Nephron progenitor cell (in vitro differentiated cells): ENCODE measurements at regions not wholly inside any gene's neighbourhood (a gene's known extent, or its start where the extent isn't known, plus 50 kb on each side); places are given as distances from the start of the nearest gene placed in this dataset.
A peak's percentile ranks its signal among the peaks of the same experiment; 100 is the strongest.

Source experiments
- DNase-seq: peaks from one replicate; pipeline ENCODE4 v3.0.0; 2021
- H3K27ac Mint-ChIP-seq: 2 replicates; pipeline ENCODE4 v1.8.0; 2021; ENCODE audit warnings: mild to moderate bottlenecking, moderate library complexity, mixed read lengths
- H3K27me3 Mint-ChIP-seq: 2 replicates; pipeline ENCODE4 v1.8.0; 2021; ENCODE audit warnings: mild to moderate bottlenecking, low read depth, mixed read lengths; ENCODE audit not compliant: poor library complexity
- H3K36me3 Mint-ChIP-seq: 2 replicates; pipeline ENCODE4 v1.8.0; 2021; ENCODE audit warnings: low read depth, mixed read lengths
- H3K4me1 Mint-ChIP-seq: 2 replicates; pipeline ENCODE4 v1.8.0; 2021; ENCODE audit warnings: mixed read lengths
- H3K4me3 Mint-ChIP-seq: 2 replicates; pipeline ENCODE4 v1.8.0; 2021; ENCODE audit warnings: mild to moderate bottlenecking, moderate library complexity, mixed read lengths
- H3K9me3 Mint-ChIP-seq: 2 replicates; pipeline ENCODE4 v1.8.0; 2021; ENCODE audit warnings: mild to moderate bottlenecking, moderate library complexity, mixed read lengths
- CTCF ChIP-seq: fragments of 200-600 bp; sonication (generic); IDR thresholded peaks from 2 replicates; pipeline ENCODE4 v1.5.0; 2021; ENCODE audit warnings: antibody characterized with exemption

DNA sequence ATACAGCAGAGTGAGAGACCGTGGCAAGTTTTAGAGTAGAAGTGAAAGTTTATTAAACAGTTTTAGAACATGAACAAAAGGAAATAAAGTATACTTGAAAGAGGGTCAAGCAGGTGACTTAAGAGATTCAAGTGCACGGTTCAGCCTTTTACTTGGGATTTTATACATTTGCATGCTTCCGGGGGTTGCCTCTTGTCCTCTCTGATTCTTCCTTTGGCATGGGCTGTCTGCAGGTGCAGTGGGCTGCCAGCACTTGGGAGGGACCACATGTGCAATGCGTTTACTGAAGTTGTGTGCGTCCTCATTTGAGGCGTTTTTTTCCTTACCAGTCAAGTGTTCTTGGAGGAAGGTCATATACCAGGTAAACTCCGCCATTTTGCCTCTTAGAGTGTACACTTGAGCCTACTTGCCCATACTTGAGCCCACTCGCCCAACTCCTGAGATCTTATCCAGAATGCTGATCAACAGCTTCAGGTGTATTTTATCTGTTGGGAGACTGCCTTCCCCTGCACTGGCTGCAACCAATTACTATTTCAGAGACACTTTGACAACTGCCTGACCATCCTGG is 195.2 kb downstream of the IRX5 start:
- H3K9me3 Mint-ChIP-seq, result peaks cover 6% of the 10 kb centered on the region
- TF ChIP-seq CTCF, result no peak
- peaks cover 47% of the 10 kb centered on the region for H3K27me3 Mint-ChIP-seq
- H3K36me3 Mint-ChIP-seq, result no peaks in the 10 kb centered on the region
- no peak overlapping the region for H3K27ac Mint-ChIP-seq
- DNase-seq, result no peak
- H3K4me1 Mint-ChIP-seq, result peaks cover 23% of the 10 kb centered on the region
- H3K4me3 Mint-ChIP-seq, result no peak overlapping the region

- peak; percentile 18 for DNase-seq
- no peak for TF ChIP-seq CTCF
- H3K27me3 Mint-ChIP-seq, result peaks cover 46% of the 10 kb centered on the region
- no peaks in the 10 kb centered on the region for H3K36me3 Mint-ChIP-seq
- H3K9me3 Mint-ChIP-seq, result peaks cover 6% of the 10 kb centered on the region
- H3K4me3 Mint-ChIP-seq, result no peak overlapping the region
- peaks cover 24% of the 10 kb centered on the region for H3K4me1 Mint-ChIP-seq
- peak overlapping the region; percentile 37 for H3K27ac Mint-ChIP-seq
Observed at GRCh38 chr16:55126456-55126855, 195.8 kb downstream of the IRX5 start.

DNA sequence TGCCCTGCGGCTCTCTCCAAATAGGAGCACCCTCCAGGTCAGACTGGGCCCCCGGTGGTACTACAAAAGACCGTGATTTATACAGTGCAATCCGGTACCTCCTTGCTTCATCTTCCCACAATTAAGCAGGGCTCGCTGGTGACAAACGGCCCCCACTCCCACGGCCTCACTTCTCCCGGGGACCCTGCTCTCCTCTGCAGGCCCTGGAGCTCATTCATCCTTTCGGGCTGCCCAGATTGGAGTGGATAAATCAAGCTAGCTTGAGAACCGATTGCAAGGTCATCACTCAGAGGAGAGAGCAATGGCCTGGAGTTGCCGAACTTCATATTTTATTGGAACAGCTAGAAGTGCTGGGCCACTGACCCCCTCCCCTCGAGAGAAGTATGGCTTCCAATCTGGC is 193.5 kb upstream of the IRX6 start:
- Mint-ChIP-seq H3K27ac (no peak overlapping the region), H3K36me3 (no peaks in the 10 kb centered on the region), H3K9me3 (no peaks in the 10 kb centered on the region), H3K4me1 (peaks cover 31% of the 10 kb centered on the region), H3K4me3 (no peak overlapping the region), H3K27me3 (peaks cover 27% of the 10 kb centered on the region)
- no peak for TF ChIP-seq CTCF
- peak; percentile 12 for DNase-seq

DNA sequence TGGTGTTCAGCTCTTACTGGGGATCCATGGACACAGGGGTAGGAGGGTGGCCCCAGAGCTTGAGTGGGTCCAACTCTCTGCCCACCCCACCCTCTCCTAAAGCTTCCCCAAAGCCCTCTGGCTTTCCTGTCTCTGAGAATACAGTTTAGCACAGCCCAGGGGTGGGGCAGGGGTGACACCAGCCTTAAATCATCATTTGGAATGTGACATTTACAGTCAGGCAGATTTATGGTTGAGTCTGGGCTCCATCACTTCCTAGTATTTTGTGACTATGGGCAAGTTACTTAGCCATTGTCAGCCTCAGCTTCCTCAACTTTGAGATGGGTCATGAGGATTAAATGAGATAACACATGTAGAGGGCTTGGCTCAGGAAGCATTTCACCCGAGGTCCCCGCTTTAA is 193.1 kb upstream of the IRX6 start:
- no peaks in the 10 kb centered on the region for H3K9me3 Mint-ChIP-seq
- TF ChIP-seq CTCF, result no peak
- H3K36me3 Mint-ChIP-seq, result no peaks in the 10 kb centered on the region
- H3K27me3 Mint-ChIP-seq, result peaks cover 25% of the 10 kb centered on the region
- H3K4me1 Mint-ChIP-seq, result peaks cover 31% of the 10 kb centered on the region
- H3K4me3 Mint-ChIP-seq, result no peak overlapping the region
- no peak overlapping the region for H3K27ac Mint-ChIP-seq
- peak; percentile 9 for DNase-seq

DNA sequence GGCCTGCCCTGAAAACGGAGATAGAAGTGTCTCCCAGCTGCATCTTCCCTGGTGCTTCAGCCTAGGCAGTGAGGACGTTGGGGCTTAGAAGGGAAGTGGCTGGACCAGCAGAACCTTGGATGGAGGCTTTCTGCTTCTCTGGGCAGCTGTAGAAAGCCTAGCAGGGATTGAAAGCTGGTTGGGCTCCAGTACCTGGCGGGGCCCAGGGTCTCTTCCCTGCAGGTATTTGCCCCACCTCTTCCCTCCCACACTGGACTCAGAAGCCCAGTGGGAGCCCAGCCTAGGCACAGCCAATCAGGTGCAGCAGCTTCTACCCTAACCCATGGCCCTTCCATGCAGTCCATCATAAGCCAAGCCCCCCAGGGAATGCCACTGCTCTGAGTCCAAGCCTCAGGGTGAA is 190.3 kb upstream of the IRX6 start:
- no peaks in the 10 kb centered on the region for H3K36me3 Mint-ChIP-seq
- H3K9me3 Mint-ChIP-seq, result no peaks in the 10 kb centered on the region
- no peak for DNase-seq
- H3K4me3 Mint-ChIP-seq, result no peak overlapping the region
- H3K27ac Mint-ChIP-seq, result no peak overlapping the region
- peaks cover 12% of the 10 kb centered on the region for H3K27me3 Mint-ChIP-seq
- TF ChIP-seq CTCF, result no peak
- H3K4me1 Mint-ChIP-seq, result peaks cover 23% of the 10 kb centered on the region

- Mint-ChIP-seq H3K9me3 (no peaks in the 10 kb centered on the region), H3K27ac (peak overlapping the region; percentile 10), H3K36me3 (no peaks in the 10 kb centered on the region), H3K27me3 (peaks cover 19% of the 10 kb centered on the region), H3K4me1 (peaks cover 7% of the 10 kb centered on the region), H3K4me3 (no peak overlapping the region)
- TF ChIP-seq CTCF, result no peak
- no peak for DNase-seq
Observed at GRCh38 chr16:55136356-55137150, 187.4 kb upstream of the IRX6 start.
